NCI-H1694 treated with DMSO at 0.1 percent for 48 hours (cell line): ENCODE measurements at regions not wholly inside any gene's neighbourhood (a gene's known extent, or its start where the extent isn't known, plus 50 kb on each side); places are given as distances from the start of the nearest gene placed in this dataset.

Source experiments
- DNase-seq: peaks from one replicate; lab custom pipeline; 2025; lab: John Stamatoyannopoulos, UW

GRCh38 chr1:223052931-223053330, 90.1 kb downstream of the TLR5 start:
- no peak for DNase-seq

GRCh38 chr1:223056802-223057201, 86.2 kb downstream of the TLR5 start:
- no peak for DNase-seq

GRCh38 chr1:223057569-223058093, 85.4 kb downstream of the TLR5 start:
- DNase-seq, result no peak
